Inflammatory macrophage (primary cell): ENCODE measurements at regions not wholly inside any gene's neighbourhood (a gene's known extent, or its start where the extent isn't known, plus 50 kb on each side); places are given as distances from the start of the nearest gene placed in this dataset.

Experiments used
- DNase-seq, 2 donors: peaks; one replicate each; pipeline ENCODE4 v3.0.0-alpha.2; 2020 to 2022

DNA sequence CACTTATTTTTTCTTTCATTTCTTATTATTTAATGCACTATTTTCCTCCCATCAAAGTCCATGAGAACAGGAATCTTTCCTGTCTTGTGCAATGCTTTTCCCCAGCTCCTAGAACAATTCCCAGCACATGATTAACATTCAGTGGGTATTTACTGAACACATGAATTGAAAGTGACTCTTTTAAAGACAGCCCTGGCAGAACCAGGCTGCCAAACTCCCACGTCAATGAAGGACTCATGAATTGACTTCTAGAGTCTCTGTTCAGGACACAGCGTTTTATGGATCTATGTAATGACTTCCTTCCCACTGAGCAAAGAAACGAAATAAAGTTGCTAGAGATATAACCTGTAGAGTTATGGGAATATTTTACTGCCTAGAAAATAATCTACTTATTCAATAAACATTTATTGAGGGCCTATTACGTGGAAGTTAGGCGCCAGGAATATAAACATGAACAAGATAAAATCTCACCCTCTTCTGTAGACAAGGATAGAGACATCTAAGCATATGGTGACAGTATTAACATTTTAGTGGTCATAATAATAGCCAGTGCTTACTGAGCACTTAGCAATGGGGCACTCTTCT, 485.9 kb upstream of the KLF4 start:
- DNase-seq, result no peak

DNA sequence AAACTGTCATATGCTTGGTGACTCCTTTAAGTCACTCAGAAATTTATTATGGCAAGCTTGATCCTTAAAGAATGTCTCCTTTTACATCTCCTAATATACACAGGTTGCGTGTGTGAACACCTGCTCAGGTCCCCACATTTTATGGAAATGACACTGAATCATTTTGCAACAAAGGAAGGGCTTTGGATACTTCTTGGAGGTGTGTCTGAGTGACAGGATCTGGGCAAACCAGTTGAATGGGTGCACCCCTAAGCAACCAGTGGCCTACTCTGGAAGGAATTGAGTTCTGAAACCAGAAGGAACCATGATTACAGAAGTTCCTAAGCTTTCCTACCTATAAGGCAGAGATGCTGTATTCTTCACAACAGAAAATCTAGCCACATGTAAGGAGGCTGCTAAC, 483.9 kb upstream of the KLF4 start:
- DNase-seq, result no peak

GRCh38 chr9:107972346-107972745, 482.8 kb upstream of the KLF4 start:
- DNase-seq, result no peak

DNA sequence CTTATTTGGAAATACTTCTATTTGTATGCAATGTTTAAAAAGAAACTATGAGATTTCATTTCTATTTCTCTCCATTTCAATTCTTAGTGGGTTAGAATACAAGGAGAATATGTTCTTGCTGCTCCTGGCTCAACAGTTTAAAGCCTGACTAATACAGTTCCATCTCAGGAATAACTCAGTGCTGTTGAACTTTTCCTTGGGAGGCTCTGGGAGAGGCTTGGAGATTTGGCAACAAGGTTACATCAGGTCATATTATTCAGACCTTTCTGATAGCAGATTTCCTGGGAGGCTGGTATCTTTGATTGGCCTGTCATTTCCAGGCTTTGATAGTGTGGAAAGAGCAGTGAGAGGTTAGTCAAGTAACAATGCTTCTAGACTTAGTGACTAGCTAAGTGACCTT, 481.7 kb upstream of the KLF4 start:
- no peak for DNase-seq

- DNase-seq, result no peak
Observed at GRCh38 chr9:107970726-107971125, 481.2 kb upstream of the KLF4 start.

DNA sequence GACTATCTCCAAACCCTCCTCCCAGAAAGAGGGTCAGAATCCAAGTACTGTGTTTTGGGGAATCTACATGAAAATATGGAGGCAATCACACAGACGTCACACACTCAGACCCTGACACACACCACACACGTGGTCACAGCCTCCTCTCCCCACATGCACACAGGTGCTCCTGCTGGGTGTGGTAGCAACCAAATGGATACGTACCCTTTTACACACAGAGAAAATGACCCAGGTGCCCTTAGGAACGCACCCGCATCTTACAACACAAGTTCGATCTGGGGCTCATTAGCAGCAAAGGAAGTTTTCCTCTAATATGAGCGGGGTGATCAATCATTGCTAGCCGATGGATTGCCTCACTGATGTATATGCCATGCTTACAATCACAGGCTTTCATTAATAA, 480.2 kb upstream of the KLF4 start:
- DNase-seq, result no peak

DNA sequence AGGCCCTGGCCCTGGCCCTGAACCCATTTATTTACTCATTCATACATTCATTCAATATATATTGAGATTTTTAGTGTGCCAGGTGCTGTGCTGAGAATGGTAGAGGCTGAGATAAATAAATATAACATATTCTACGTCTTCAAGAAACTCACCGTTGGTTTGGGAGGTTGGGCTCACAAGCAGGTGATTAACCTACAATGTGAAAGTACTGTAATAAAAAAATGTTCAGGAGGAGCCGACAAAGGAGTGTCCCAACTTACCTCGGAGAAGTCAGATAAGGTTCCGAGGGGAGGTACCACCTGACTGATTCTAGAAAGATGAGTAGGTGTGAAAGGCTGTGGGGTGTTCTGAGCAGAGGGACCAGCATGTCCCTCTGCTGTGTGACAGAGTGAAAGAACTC, 479.6 kb upstream of the KLF4 start:
- no peak for DNase-seq

- DNase-seq, result peak; percentile 58 to 81
Observed at GRCh38 chr9:107963246-107963645, 473.7 kb upstream of the KLF4 start.

DNA sequence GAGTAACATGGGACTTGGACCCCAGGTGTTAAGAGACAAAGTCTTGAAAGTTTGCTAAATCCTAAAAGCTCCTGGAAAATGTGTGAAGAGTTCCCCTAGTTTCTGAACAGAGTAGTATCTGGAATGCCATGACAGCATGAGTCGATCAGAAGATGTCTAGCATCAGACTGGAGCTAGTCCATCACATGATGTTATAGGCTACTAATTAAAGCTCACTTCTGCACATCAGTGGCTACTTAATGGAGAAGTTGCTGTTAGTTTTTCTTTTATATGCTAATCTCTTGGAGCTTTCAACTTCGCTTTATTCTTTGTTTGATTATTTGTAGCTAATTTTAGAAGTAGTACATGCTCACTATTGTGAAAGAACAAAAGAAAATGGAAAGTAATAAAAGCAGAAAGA, 471.3 kb upstream of the KLF4 start:
- DNase-seq, result peak; percentile 26 to 49

DNA sequence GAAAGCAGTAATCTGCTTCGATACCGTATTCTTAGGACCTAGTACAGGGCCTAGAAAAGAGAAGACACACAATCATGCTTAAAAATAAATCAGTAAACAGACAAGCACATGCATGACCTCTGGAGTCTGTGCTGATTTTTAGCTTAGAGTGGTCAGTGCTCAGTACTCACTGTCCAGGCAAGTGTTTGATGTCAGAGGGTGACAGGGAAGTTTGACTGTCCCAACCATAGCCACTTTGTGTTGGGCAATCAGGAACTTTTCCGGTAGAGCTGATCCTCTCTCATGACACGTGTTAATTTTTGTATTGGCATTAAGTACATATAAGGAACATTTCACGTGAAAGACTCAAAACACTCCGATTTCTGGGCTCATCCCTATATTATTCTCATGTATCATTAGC, 464.7 kb upstream of the KLF4 start:
- peak; percentile 72 to 75 for DNase-seq

DNA sequence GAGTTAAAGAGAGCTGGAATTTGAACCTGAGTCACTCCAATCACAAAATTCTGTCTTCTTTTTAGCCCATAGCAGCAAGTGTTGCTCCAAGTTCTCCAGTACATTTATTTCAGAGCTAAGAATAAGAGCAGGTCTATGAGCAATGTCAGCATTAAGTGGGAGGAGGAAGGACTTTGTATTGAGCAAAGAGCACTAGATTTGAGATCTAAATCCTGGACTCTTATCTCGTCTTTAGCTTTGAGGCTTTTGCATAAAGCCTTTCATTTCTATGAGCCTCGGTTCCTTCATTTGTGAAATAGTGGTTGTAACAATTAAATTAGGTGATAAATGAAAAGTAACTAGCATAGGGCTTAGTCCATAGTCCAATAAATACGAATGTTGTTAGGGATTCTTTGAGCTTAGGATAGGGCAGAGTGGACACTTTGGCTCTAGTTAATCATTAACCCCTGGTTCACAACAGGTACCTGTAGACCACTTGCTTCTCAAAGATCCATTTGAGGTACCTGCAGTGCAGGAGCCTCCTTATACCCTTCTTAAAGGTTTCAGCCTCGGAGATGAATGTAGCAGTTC, 464.1 kb upstream of the KLF4 start:
- DNase-seq, result peak in 1 of 2 donors; percentile 8

GRCh38 chr9:107952773-107953172, 463.2 kb upstream of the KLF4 start:
- DNase-seq, result no peak

GRCh38 chr9:107951511-107951910, 461.9 kb upstream of the KLF4 start:
- DNase-seq, result no peak

- DNase-seq, result peak; percentile 69 to 89
Observed at GRCh38 chr9:107949061-107949460, 459.5 kb upstream of the KLF4 start.

GRCh38 chr9:107948601-107949000, 459.0 kb upstream of the KLF4 start:
- no peak for DNase-seq

DNA sequence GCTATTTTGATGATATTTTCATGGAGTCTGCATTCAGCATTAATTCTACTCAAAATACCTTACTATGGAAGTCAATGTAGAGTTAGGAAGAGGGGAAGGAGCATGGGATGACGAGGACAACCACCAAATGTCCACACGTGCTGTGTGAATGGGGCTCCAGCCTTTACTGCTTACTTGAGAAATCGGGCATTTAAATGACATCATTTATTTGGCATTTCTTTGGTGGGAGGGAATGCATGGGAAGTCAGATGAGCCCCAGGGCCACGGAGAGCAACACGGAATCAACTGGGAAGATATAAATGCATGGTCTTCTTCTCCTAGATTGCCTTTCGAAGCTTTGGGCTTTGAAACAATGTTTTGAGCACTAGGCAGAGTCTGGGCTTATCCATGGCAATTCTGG, 458.5 kb upstream of the KLF4 start:
- DNase-seq, result no peak

- no peak for DNase-seq
Observed at GRCh38 chr9:107946364-107947141, 457.0 kb upstream of the KLF4 start.

DNA sequence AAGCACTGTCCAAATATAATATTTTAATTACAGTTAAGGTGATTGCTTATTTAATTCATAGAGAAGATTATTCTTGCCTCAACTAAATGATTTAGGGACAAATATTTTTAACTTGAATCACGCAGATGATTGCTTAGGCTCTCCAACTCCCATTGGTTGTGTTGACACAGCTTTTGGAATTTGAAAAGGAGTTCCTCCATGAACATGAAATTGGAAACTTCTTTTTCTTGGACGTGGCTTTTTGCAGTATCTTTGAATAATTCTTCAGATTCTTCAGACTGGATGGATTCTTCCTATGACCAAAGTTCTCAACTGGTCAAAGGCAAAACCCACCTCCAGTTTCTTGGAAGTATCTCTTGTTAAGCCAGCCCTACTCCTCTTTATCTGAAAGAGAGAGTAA, 456.4 kb upstream of the KLF4 start:
- no peak for DNase-seq

DNA sequence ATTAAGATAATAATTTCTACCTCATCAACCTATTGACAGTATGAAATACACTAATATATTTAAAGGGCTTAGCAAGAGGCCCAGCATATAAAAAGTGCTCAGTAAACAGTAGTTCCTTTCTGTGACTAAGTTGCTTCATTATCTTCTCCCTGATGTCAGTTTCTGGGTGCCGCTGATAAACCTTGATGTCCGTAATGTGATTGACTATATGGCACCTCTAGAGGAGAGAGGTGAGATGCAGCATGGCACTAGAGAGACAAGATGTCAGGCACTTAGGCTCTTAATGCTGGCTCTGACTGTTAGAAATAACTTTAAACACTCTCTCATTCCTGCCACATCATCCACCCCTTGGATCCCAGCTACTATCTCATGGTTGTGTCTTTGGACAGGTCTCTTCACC, 455.9 kb upstream of the KLF4 start:
- no peak for DNase-seq

DNA sequence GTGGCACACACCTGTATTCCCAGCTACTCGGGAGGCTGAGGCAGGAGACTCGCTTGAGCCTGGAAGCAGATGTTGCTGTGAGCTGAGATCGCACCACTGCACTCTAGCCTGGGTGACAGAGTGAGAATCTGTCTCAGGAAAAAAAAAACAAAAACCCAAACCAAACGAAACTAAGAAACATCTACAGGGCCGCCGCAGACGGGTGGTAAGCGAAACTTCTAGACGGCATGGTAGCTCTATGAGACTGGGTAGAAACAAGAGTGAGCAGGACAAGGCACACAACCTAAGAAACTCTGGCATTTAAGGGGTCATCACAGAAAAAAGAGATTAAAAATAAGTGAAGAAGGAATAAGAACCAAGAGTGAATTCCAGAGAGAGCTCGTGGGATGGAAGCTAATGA, 454.8 kb upstream of the KLF4 start:
- DNase-seq, result no peak

- no peak for DNase-seq
Observed at GRCh38 chr9:107943901-107944300, 454.3 kb upstream of the KLF4 start.

GRCh38 chr9:107942856-107943255, 453.3 kb upstream of the KLF4 start:
- peak; percentile 58 to 70 for DNase-seq

DNA sequence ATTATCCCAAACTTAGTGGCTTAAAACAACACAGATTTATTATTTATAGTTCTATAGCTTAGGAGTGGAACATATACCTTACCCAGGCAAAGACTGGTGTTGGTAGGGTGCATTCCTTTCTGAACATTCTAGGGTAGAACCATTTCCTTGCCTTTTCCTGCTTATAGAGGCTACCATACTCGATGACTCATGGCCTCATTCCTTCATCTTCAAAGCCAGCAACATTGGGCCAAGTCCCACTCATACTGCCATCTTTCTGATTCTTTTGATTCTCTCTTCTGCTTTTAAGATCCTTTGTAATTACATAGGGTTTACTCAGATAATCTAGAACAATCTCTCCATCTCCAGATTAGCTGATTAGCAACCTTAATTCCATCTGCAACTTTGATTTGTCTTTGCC, 452.7 kb upstream of the KLF4 start:
- DNase-seq, result no peak
